ENCODE measurements at regions not wholly inside any gene's neighbourhood (a gene's known extent, or its start where the extent isn't known, plus 50 kb on each side); places are given as distances from the start of the nearest gene placed in this dataset.
"Not testable (repeated sequence)": the region's sequence is repeated elsewhere in the genome, so short reads cannot be mapped to it uniquely, and the experiment has no call there.

DNA sequence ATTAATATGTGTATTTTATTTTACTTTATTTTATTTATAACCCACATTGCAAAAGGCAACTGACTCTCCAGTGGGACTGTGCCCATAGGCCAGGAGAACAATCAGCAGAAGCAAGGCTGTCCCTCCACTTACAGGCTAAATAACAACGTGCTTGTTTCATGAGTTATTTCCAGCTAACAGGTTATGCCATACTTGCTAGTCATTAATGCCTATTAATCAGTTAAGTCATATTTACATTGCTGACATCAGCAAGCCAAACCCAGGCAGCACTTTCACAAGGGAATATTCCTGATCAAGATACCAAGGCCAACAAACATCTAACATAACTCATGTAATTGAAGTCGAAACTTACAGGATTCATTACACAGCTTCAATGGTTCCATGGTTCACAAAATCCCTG lies 92.1 kb downstream of the EN1 start:
- TF ChIP-seq CTCF (conservative IDR thresholded peaks at IDR 0.05; ENCODE audit: low read length), result no peak
- DNase-seq (ENCODE audit: low read depth), result no peak
- no peak overlapping the region for H3K4me3 ChIP-seq (ENCODE audit: low read length)

DNA sequence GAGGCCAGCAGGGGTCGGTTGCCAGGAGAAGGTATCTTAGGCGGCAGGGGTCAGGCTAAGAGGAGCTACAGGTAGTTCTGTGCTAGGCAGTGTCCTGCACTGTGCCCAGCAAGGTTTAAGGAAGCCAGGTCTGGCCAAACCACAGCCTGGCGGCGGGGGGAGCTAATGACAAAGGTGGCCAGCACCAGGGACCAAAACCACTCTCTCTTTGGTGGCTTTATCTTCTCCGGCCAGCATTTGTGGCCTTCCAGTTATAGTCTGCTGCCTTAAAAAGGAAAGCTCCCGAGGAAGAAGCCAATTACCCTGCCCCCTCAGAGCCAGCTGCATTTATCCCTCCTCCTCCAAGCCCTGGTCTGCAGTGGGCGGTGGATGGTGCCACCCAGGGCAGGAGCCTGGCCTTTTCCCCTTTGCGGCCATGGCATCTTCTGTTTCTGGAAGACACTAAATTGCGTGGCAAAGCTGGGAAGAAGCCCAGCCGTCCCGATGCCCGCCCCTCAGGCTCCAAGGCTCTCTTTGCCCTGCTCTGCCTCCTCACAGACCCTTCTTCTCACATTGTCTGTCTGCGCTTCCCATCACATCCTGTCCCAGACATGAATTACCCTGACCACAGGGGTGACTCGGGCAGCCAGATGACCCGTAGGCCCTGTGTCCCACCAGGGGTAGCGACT lies 94.6 kb downstream of the EN1 start:
- no peak for TF ChIP-seq CTCF (conservative IDR thresholded peaks at IDR 0.05; ENCODE audit: low read length)
- no peak overlapping the region for H3K4me3 ChIP-seq (ENCODE audit: low read length)
- DNase-seq (ENCODE audit: low read depth), result no peak

GRCh38 chr2:118750959-118751565 lies 96.4 kb downstream of the EN1 start:
- H3K4me3 ChIP-seq (ENCODE audit: low read length), result no peak overlapping the region
- DNase-seq (ENCODE audit: low read depth), result peak; percentile 98
- no peak for TF ChIP-seq CTCF (conservative IDR thresholded peaks at IDR 0.05; ENCODE audit: low read length)

GRCh38 chr2:118748245-118748885 lies 99.1 kb downstream of the EN1 start:
- no peak overlapping the region for H3K4me3 ChIP-seq (ENCODE audit: low read length)
- DNase-seq (ENCODE audit: low read depth), result peak; percentile 40
- no peak for TF ChIP-seq CTCF (conservative IDR thresholded peaks at IDR 0.05; ENCODE audit: low read length)

GRCh38 chr2:118747637-118748036 lies 99.8 kb downstream of the EN1 start:
- no peak overlapping the region for H3K4me3 ChIP-seq (ENCODE audit: low read length)
- TF ChIP-seq CTCF (conservative IDR thresholded peaks at IDR 0.05; ENCODE audit: low read length), result no peak
- DNase-seq (ENCODE audit: low read depth), result no peak

DNA sequence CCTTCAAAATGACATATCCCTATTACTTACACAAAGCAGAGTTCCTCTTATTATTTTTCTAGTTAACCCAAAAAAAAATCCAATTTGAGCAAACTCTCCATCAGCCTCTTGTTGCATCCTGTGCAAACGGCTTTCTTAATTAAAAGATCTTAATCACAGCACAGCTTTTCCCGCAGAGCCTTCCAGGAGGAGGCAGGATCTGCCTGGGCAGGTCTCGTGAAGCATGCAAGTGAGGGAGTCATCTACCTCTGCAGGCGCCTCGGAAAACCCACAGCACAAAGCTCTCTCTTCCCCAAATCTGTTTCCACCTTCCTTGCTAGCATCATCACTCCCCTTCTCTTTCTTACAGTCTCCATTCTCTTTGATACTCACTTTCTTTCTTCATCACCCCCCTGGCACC lies 100.4 kb downstream of the EN1 start:
- H3K4me3 ChIP-seq (ENCODE audit: low read length), result no peak overlapping the region
- DNase-seq (ENCODE audit: low read depth), result no peak
- no peak for TF ChIP-seq CTCF (conservative IDR thresholded peaks at IDR 0.05; ENCODE audit: low read length)

GRCh38 chr2:118744682-118745181 lies 102.7 kb downstream of the EN1 start:
- H3K4me3 ChIP-seq (ENCODE audit: low read length); DNase-seq (ENCODE audit: low read depth): not testable (repeated sequence)
